VCaP (cell line): ENCODE measurements at regions not wholly inside any gene's neighbourhood (a gene's known extent, or its start where the extent isn't known, plus 50 kb on each side); places are given as distances from the start of the nearest gene placed in this dataset.
"Not testable (repeated sequence)": the region's sequence is repeated elsewhere in the genome, so short reads cannot be mapped to it uniquely, and the experiment has no call there.

ENCODE experiments used
- H3K27ac ChIP-seq: fragments of 450-650 bp; 2 replicates; pipeline ENCODE4 v1.5.1; 2017
- CTCF ChIP-seq: fragments of 450-650 bp; conservative IDR thresholded peaks from 2 replicates; pipeline ENCODE4 v1.5.1; 2017; ENCODE audit warnings: mild to moderate bottlenecking, moderate library complexity

GRCh38 chr7:119826547-119826946 is 446.4 kb upstream of the KCND2 start:
- TF ChIP-seq CTCF: no peak
- H3K27ac ChIP-seq: no peak overlapping the region

GRCh38 chr7:119838444-119838843 is 434.5 kb upstream of the KCND2 start:
- no peak for TF ChIP-seq CTCF
- no peak overlapping the region for H3K27ac ChIP-seq

GRCh38 chr7:119842337-119842736 is 430.6 kb upstream of the KCND2 start:
- no peak for TF ChIP-seq CTCF
- no peak overlapping the region for H3K27ac ChIP-seq

GRCh38 chr7:119842786-119843185 is 430.2 kb upstream of the KCND2 start:
- no peak for TF ChIP-seq CTCF

GRCh38 chr7:119861385-119861784 is 411.6 kb upstream of the KCND2 start:
- TF ChIP-seq CTCF: no peak
- no peak overlapping the region for H3K27ac ChIP-seq

More at GRCh38 chr7:119842786-119843185, 430.2 kb upstream of the KCND2 start:
- H3K27ac ChIP-seq: no peak overlapping the region

- no peak overlapping the region for H3K27ac ChIP-seq
- TF ChIP-seq CTCF: no peak
Measured at GRCh38 chr7:119868387-119868786, 404.6 kb upstream of the KCND2 start.

- H3K27ac ChIP-seq: no peak overlapping the region
- TF ChIP-seq CTCF: no peak
Measured at GRCh38 chr7:119879835-119880234, 393.1 kb upstream of the KCND2 start.

- TF ChIP-seq CTCF: no peak
- no peak overlapping the region for H3K27ac ChIP-seq
Measured at GRCh38 chr7:119886007-119886406, 387.0 kb upstream of the KCND2 start.

GRCh38 chr7:119886525-119886924 is 386.4 kb upstream of the KCND2 start:
- H3K27ac ChIP-seq: not testable (repeated sequence)
